Loucy (cell line): ENCODE measurements at regions not wholly inside any gene's neighbourhood (a gene's known extent, or its start where the extent isn't known, plus 50 kb on each side); places are given as distances from the start of the nearest gene placed in this dataset.

Experiments
- H2AFZ ChIP-seq: fragments of 200-600 bp; sonication (generic); 2 replicates; pipeline ENCODE4 v1.6.0; 2016; ENCODE audit warnings: antibody characterized with exemption, mild to moderate bottlenecking, low read length, moderate library complexity
- H3F3A ChIP-seq: fragments of 200-600 bp; 2 replicates; pipeline ENCODE4 v1.6.0; 2016; ENCODE audit warnings: antibody characterized with exemption, low read depth, mild to moderate bottlenecking
- H3K27me3 ChIP-seq: fragments of 200-600 bp; sonication (generic); 2 replicates; pipeline ENCODE4 v1.6.1; 2014; ENCODE audit warnings: low read length, mild to moderate bottlenecking; ENCODE audit not compliant: insufficient read depth, poor library complexity, severe bottlenecking
- H3K36me3 ChIP-seq: fragments of 200-600 bp; sonication (generic); 2 replicates; pipeline ENCODE4 v1.6.1; 2016; ENCODE audit warnings: low read length; ENCODE audit not compliant: insufficient read depth
- H3K4me1 ChIP-seq: fragments of 200-600 bp; sonication (generic); 2 replicates; pipeline ENCODE4 v1.5.1; 2014; ENCODE audit warnings: low read length, mild to moderate bottlenecking; ENCODE audit not compliant: insufficient read depth, poor library complexity, severe bottlenecking
- H3K4me2 ChIP-seq: fragments of 200-600 bp; sonication (generic); 2 replicates; pipeline ENCODE4 v1.6.0; 2014; ENCODE audit warnings: antibody characterized with exemption, low read length, low read depth, mild to moderate bottlenecking; ENCODE audit not compliant: poor library complexity, severe bottlenecking
- H3K4me3 ChIP-seq: fragments of 200-600 bp; sonication (generic); 2 replicates; pipeline ENCODE4 v1.5.1; 2014; ENCODE audit warnings: low read length, mild to moderate bottlenecking, mixed read lengths; ENCODE audit not compliant: poor library complexity, severe bottlenecking
- H3K79me2 ChIP-seq: fragments of 200-600 bp; sonication (generic); 2 replicates; pipeline ENCODE4 v1.6.1; 2014; ENCODE audit warnings: low read length; ENCODE audit not compliant: insufficient read depth
- H3K9ac ChIP-seq: fragments of 200-600 bp; sonication (generic); 2 replicates; pipeline ENCODE4 v1.6.0; 2014; ENCODE audit warnings: mild to moderate bottlenecking, low read depth, low read length, moderate library complexity; ENCODE audit not compliant: poor library complexity, severe bottlenecking
- H3K9me2 ChIP-seq: fragments of 200-600 bp; sonication (generic); replicated peaks from 2 replicates; pipeline ENCODE4 v1.6.1; 2016; ENCODE audit warnings: low read depth, low read length, mixed read lengths
- H3K9me3 ChIP-seq: fragments of 200-600 bp; sonication (generic); 2 replicates; pipeline ENCODE4 v1.6.1; 2014; ENCODE audit warnings: mild to moderate bottlenecking, antibody characterized with exemption, low read length, low read depth; ENCODE audit not compliant: insufficient read depth
- H4K20me1 ChIP-seq: fragments of 200-600 bp; sonication (generic); 2 replicates; pipeline ENCODE4 v1.6.0; 2014; ENCODE audit warnings: antibody characterized with exemption, low read length, mild to moderate bottlenecking; ENCODE audit not compliant: insufficient read depth, poor library complexity, severe bottlenecking
- CTCF ChIP-seq: fragments of 200-600 bp; sonication (generic); conservative IDR thresholded peaks from 2 replicates; pipeline ENCODE4 v1.5.1; 2014; ENCODE audit warnings: mild to moderate bottlenecking, antibody characterized with exemption, low read length
- EZH2phosphoT487 ChIP-seq: fragments of 200-600 bp; IDR thresholded peaks from 2 replicates; pipeline ENCODE4 v1.6.1; 2018; ENCODE audit warnings: antibody characterized with exemption, mild to moderate bottlenecking, moderate library complexity, borderline replicate concordance

- no peak for TF ChIP-seq EZH2phosphoT487
- peak; percentile 51 for TF ChIP-seq CTCF
- Histone ChIP-seq H3K9me2 (no peaks in the 10 kb centered on the region), H3K27me3 (no peaks in the 10 kb centered on the region), H3K9ac (peak overlapping the region; percentile 13), H3K4me2 (no peak overlapping the region), H3K36me3 (no peaks in the 10 kb centered on the region), H3K4me1 (peaks cover 14% of the 10 kb centered on the region), H3F3A (no peaks in the 10 kb centered on the region), H3K79me2 (no peaks in the 10 kb centered on the region), H3K4me3 (no peak overlapping the region), H3K9me3 (no peaks in the 10 kb centered on the region), H4K20me1 (no peaks in the 10 kb centered on the region), H2AFZ (peak overlapping the region; percentile 84)
Measured at GRCh38 chr2:129192117-129192516, 787.3 kb upstream of the RAB6C start.

- Histone ChIP-seq H3K9ac (no peak overlapping the region), H2AFZ (no peak overlapping the region), H3K36me3 (no peaks in the 10 kb centered on the region), H3K9me3 (no peaks in the 10 kb centered on the region), H3K79me2 (no peaks in the 10 kb centered on the region), H3F3A (no peaks in the 10 kb centered on the region), H3K9me2 (no peaks in the 10 kb centered on the region), H3K4me1 (peaks cover 14% of the 10 kb centered on the region), H3K27me3 (no peaks in the 10 kb centered on the region), H3K4me2 (no peak overlapping the region), H4K20me1 (no peaks in the 10 kb centered on the region), H3K4me3 (no peak overlapping the region)
- TF ChIP-seq CTCF, result no peak
Measured at GRCh38 chr2:129192841-129193253, 786.6 kb upstream of the RAB6C start.

DNA sequence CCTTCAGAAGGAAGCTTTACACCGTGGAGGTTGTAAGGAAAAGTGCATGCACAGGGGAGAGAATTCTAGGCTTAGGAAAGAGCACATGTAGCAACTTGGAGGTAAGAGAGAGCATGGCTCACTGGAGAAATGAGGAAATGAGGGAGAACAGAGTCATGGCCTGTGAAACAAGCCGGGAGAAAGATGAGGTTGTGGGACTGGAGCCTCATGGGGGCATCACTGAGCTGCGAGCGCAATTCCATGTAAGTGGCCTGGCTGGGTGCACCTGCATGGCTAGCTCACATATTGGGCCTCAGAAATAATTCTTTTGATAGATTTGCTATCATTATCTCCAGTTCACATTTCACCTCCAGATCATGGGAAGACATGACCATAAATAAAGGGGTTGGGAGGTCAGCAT lies 785.5 kb upstream of the RAB6C start:
- no peak overlapping the region for H3K9ac ChIP-seq
- H3K4me2 ChIP-seq, result no peak overlapping the region
- peak overlapping the region; percentile 53; the same call in 1 of the 2 replicates for H2AFZ ChIP-seq
- no peak overlapping the region for H3K4me3 ChIP-seq
- peaks cover 14% of the 10 kb centered on the region for H3K4me1 ChIP-seq
- no peaks in the 10 kb centered on the region for H3K9me3 ChIP-seq
- H3K79me2 ChIP-seq, result no peaks in the 10 kb centered on the region
- no peaks in the 10 kb centered on the region for H3F3A ChIP-seq
- peak; percentile 44 for TF ChIP-seq CTCF
- TF ChIP-seq EZH2phosphoT487, result no peak
- H4K20me1 ChIP-seq, result no peaks in the 10 kb centered on the region
- H3K27me3 ChIP-seq, result no peaks in the 10 kb centered on the region
- H3K36me3 ChIP-seq, result no peaks in the 10 kb centered on the region
- no peaks in the 10 kb centered on the region for H3K9me2 ChIP-seq
